GM19238 (cell line): ENCODE measurements at regions not wholly inside any gene's neighbourhood (a gene's known extent, or its start where the extent isn't known, plus 50 kb on each side); places are given as distances from the start of the nearest gene placed in this dataset.
"Not testable (repeated sequence)": the region's sequence is repeated elsewhere in the genome, so short reads cannot be mapped to it uniquely, and the experiment has no call there.

Experiments used
- DNase-seq: peaks from one replicate; pipeline ENCODE4 v3.0.0; 2011; ENCODE audit warnings: low spot score; ENCODE audit not compliant: insufficient read length

DNA sequence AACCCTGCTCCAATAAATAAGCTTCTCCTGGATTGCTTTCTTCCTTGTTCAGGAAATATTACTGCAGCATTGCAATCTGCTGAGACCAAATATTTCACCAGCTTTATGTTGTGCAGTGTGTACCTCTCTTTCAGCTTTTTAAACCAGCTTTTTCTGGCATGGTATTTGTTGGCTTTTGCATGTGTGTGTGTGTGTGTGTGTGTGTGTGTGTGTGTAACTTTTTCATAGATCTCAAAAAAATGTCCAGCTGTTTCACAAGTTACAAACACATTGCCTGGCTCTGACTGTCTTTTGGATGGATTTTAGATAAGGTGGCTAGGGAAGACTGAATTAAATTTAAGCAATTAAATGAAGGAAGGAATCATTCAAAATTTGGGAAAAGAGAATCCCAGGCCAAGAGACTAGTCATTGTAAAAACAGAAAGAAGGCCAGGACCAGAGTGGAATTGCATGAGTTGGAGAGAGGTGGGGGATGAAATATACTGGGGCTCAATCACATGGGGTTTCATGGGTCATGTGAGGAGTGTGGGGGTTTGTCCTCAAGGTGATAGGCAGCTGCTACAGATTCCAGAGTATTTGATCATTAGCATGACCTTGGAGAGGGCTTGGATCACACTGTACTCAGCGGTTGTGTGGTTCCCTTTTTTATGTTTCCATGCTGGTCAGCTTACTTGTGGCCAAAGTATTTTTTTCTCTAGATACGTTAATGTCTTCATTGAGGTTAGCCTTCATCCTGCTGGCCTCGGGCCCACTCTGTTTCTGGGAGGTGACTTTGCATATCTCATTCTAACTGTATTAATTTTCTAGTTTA is 357.7 kb upstream of the BOD1L1 start:
- no peak for DNase-seq

DNA sequence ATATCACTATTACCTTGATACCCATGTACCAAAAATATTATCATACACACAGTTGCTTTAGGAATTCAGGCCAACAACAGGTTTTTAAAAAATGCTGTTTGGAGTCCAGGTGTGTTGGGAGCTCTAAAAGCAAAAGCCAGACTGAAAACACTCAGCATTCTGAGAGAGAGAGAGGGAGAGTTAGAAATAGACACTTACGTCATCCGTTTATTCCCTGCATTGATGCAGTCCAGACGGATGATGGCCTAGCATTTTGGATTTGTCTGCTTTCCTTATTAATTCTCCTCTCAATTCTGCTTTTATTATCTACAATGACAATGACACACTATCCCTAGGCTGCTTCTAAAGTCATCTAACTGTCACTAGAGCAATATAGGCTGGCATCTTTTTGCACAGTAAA is 358.3 kb upstream of the BOD1L1 start:
- no peak for DNase-seq

DNA sequence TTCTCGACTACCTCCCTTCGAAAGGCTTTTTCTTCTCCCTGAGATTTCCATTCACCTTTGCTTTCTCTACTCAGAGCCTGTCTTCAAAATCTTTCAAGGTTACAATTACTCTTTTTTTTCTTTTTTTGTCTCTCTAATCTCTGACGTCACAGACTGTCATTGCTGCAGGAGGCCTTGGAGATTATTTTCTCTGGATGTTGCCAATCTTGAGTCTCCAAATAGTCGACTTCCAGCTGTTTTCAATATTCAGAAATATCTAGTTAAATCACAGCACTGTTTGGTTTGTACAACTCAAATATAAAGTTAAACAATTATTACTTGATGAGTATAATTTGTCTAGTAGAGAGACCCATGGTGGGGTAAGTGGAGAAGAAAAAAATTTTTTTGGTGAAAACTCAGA is 359.0 kb upstream of the BOD1L1 start:
- no peak for DNase-seq

DNA sequence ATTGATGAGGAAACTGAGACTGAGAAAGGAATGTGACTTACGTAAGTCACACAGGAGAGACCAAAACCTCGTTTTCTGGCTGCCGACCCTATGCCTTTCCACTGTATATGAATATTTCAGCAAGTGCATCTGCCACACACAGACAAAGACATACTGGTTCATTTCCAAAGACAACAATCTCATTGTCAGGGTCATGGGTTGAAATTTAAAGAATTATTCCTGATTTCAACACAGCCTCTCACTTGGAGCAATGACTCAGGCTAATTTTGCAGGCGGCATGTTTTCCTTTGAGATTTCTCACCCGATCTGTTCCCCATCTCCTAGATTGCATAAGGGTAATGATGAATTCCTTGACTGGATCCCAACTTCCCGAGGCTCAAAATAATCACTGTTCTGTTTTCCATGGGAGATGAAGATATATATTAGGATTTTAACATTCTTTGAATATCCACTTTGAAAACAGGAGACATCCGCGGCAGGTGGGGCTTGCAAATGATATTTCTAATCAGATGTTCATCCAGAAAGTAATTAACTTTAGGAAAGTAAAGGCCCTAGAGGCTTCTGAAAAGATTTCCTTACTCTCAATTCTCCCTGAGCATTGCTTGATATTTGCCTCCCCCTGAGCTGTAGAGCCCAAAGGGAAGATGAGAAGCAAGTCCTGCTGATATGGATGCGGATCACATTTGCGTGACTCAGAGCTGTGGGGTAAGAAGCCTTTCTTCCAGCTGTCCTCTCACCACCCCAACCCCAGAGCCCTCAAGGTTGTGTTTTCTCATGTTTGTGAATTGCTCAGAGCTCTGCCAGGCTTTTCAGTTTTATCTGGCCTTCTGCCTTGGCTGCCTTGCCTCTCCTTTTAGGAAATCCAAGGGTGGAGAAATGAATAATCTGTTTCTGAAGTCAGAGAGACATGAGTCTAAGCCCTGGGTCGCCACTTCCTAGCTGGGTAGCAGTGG is 361.1 kb upstream of the BOD1L1 start:
- DNase-seq = no peak

DNA sequence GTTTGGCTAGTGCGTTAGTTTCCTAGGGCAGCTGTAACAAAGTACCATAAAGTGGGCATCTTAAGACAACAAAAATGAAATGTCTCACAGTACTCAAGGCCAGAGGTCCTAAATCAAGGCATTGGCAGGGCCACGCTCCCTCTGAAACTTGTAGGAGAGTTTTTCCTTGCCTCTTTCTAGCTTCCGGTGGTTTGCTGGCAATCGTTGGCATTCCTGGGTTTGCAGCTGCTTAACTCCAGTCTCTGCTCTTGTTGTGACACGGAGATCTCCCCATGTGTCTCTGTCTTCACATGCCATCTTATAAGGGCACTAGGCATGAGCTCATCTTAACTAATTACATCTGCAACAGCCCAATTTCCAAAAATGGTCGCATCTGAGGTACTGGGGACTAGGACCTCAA is 362.0 kb upstream of the BOD1L1 start:
- no peak for DNase-seq

DNA sequence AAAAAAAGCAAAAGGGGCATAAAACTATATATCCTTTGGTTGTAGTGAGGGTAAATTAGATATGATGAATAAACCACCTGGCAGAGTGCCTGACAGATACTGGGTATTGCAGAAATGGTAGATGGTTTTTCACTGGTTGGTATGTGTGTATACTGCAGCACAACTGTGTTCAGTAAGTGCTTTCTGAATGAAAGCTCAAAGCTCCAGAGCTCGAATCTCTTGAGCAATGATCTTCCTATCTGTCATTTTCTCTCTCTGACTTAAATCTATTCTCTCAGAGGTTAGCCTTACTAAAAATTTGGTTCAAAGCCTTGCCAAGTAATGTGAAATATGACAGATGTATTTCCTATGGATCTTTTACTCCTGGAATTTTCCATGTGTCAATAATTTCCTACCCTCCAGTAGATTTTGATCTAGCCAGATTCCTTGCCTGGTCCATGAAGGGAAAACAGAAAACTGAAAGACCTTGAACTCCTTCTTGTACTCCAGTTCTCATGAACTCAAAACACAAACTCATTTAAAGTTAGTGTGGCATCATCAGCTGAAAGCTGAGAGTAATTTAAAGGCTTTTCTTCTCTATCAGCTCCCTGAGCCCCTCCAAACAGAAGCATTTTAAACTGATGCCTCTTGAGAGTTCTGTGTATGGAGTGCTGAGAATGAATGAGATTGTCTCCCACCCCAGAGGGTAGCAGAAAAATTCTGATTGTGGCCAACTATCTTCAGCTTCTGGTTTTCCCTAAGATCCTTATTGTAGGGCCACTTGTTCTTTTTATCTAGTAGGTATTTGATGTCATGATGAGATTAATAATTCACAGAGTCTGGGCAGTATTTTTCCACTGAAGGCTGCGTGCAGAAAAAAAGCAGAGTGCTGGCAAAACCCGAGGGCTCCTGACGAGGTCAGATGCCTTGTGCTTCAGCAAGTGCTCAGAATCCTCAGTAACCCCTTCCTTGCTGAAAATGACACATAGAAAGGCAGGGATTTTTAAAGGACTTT is 363.4 kb upstream of the BOD1L1 start:
- no peak for DNase-seq

DNA sequence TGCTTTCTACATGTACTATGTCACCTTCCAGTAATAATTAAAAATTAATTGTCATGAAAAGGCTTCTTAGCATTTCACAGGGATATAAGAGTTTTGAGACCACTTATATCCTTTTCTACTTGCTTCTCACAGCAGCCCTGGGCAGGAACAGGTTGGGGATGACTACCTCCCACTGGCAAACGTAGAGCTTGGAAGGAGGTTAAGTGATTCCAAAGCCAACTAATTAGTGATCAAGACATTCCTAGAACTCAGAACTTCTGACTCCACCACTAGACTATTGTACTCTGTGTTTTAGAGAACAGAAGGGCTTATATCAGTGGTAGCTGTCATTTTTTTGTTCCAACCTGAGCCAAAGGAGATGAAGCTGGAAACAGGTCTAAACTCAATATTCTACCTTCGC is 364.5 kb upstream of the BOD1L1 start:
- no peak for DNase-seq

DNA sequence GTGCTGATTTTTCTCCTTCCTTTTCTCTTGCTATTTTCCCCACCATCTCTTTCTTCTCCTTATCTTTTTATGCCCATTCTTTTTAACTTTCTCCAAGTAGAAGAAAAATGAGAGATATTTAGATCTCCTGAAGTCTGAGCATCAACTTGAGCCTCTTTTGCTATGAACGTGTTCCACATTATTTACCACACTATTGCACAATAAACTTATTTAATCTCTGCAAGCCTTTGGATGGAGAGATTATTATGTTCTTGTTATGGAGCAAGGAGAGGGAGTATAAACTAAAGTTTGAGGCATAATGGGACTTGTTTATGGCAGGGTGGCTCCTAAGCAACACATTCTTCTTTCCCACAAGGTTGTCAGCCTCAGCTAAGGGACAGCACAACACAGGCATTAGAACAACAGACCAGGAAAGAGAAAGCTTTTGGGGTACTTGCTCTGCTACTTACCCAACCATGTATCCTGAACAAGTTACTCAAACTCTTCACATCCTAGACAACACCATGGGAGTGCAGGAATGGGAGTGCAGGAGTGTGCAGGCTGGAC is 365.5 kb upstream of the BOD1L1 start:
- DNase-seq = no peak

DNA sequence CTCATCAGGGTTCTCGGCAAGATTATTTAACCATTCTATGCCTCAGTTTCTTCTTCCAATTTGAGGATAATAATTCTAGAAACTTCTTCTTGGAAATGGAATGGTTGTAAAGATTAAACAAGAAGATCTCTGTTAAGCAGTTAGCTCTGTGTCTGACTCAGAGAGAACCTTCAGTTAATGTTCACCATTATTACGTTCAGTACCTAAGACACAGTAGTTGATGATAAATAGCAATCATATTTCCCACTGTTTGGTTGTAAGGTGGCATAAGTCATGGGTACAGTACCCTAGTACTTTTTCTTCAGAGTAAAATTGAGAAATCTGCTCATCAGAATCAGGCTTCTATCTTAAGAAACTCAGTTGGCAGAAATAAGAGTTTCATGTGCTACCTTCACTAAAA is 366.5 kb upstream of the BOD1L1 start:
- DNase-seq = no peak

DNA sequence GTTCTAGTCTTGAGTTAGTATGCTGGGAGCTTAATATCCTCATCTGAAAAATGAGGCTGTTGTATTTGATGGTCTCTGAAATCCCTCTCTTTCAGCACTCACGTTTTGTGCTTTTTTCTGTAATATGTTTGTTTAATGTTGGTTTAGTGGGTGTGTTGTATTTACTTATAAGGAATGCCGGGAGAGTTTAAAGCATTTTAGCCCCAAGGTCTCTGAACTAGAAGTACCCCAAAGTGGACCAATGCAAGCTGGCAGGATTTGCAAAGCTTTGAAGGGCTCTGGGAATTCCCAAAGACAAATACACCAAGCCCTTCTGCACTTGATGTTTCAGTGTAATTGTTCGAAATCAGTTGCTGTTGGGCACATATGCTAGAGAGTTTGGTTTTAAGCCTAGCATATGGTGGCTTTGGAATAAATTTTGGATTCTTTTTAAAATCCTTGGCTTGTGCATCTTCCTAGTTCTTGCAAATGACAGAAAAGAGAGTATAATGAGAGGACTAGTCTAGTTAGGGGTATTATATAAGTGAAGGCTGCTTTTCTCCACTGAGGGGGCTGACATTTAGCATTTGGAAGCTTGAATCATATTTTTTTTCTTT is 371.4 kb upstream of the BOD1L1 start:
- DNase-seq = no peak

DNA sequence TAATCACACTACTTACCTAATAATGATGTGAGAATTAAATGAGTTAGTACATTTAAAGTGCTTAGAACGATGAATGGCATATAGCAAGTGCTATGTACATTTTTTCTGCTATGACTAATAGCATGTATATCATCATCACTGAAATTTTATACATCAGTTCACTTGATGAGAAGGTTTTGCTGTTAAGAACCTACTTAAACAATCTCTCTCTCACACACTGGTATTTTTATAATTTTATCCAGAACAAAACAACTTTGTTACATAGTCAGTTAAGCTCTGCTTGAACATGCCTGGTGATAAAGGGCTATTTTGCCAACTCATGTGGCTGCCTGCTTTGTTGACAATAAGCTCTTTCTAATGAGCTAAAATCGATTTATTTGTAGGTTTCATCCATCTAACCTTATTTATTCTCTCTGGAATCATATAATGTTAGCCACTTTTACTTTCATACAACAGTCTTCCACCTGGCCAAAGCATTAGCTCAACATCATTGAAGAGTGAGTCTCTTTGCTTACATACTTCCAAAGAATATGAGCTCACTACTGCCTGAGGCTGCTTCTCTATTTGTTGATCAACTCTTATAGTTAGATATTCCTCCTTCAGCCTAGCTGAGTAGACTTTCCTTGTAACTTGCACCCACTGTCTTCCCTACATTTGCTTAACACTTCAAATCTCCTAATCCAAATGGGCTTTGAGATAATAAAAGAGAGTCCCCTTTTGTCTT is 372.7 kb upstream of the BOD1L1 start:
- no peak for DNase-seq

DNA sequence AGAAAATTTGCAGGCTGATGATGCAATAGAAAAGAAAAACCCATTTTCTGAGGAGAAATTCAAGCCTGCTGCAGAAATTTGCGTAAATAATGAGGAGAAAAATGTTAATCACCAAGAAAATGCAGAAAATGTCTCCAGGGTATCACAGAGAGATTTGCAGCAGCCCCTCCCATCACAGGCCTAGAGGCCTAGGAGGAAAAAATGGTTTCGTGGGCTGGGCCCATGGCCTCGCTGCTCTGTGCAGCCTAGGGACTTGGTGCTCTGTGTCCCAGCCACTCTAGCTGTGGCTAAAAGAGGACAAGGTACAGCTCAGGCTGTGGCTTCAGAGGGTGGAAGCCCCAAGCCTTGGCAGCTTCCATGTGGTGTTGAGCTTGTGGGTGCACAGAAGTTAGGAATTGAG is 374.8 kb upstream of the BOD1L1 start:
- not testable (repeated sequence) for DNase-seq

DNA sequence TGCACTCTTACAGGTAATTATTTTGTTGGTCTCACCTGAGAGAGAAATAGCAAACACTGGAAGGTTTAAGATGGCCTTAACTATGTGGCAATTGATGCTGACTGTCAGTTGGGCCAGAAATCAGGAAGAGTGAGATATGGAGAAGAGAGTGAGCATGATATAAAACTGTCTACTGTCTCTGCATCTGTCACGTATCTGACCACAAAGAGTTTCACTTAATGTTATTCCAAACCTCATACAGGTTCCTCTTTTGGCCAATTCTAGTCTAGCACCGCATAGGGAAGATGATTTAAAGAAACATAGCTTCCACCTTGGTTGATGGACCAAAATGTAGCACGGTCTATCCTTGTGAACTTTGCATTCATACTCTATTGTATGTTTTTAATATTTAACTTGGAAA is 381.0 kb upstream of the BOD1L1 start:
- DNase-seq = no peak

DNA sequence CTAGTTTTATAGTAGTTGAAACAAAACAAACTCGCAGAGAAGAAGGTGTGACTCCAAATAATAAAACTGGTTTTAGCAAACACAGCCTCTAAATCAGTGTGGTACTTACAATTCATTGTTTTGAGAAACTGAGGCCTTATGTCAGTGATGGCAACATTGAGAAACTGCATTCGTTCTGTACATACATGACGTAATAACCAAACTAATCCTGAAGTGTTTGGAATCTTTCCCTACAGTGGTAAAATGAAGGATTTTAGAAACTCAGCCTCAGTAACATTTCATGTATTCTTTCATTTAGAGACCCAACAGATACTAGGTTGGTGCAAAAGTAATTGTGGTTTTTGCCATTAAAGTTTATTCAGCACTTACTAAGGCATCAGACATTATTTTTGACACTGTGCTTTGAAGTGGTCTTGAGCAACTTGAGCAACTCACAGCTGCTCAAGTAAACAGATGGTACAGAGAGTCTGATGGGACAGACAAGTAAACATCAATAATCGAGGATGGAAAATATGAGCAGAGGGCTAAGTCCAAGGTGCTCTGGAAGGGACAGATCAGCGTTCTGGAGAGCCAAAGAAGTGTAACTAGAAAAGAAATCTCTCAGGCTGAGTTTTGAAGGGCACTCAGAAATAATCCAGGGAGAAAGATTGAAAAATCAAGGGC is 390.8 kb upstream of the BOD1L1 start:
- no peak for DNase-seq

DNA sequence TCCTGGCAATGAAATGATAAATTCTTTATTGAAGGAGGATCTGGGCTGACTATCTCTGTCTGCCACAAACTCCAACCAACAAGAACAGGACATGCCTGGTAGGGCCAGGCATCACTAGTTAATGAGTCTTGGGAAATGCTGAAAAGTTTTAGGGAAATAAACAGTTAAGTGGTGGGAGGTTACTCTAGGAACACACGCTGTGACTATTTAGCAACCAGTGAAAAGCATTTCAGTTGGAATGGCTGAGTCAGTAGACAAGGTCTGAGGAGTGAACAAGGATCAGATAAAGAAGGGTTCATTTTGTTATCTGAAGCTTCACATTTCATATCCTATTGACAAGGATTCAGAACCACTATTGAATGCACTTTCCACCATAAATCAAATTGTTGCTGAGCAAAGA is 394.9 kb upstream of the BOD1L1 start:
- DNase-seq = no peak

DNA sequence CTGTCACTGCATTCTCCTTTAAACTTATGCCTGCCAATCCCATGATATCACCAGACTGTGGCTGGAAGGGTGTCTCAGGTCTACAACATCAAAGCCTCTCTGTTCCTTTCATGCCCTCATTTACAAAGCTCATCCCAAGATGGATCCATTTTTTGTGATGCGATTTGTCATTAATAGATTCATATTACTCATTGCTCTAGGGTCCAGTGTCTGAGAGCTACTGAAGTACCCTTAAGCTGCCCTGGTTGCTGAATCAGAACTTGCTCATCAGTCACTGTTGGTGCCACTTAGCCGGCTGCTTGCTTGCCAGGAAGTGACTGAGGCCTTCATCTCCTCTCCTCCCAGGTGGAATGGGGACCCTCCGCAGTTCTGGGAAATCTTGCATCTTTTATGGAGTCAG is 395.5 kb upstream of the BOD1L1 start:
- no peak for DNase-seq

DNA sequence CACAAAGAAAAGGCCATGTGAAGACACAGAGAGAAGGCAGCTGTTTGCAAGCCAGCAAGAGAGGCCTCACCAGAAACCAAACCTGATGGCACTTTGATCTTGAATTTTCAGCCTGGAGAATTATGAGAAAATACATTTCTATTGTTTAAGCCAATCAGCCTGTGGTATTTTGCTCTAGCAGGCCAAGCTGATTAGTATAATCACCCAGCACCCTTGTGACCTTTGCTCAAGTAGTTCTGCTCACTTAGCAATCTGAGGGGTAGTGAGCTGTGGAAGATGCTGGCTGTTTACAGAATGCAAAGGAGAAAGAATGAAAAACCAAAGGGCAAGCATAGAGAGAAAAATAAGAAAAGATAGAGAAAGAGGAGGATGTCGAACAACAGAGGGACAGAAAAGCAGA is 396.4 kb upstream of the BOD1L1 start:
- no peak for DNase-seq

DNA sequence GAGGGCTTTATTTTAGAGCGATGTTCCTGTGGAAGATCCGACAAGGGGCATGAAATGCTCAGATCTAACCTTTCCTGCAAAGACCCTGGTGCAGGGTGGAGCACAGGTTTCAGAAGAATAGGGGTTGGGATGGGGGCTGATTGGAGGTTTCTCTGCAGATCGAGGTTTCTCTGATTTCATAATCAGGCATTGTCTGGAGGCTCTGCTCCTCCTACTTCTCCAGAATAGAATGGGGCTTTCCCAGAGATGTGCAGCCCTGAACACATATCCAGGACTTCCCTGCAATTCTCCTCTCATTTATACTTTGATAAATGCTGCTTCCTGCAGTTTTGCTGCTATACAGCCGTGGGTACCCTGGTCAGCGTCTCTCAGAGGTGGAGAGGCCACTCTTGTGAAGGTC is 397.6 kb upstream of the BOD1L1 start:
- no peak for DNase-seq

DNA sequence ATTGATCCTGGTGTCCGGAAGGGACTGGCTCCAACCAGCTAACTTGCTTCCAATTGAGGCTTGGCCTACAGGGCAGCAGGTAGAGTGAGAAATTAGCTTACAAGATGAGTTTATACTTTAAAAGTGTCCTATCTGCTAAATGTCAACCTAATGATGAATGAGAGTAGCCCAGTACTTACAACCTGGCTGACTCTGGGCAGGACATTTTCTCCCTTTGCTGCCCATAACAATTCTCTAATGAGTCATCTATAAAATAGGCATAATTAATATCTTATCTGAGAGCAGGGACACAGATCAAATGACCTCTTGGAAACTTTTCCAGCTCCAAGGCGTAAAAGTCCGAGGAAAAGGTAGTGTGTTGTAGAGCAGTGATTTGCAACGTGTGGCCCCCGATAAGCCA is 398.4 kb upstream of the BOD1L1 start:
- no peak for DNase-seq
